NCI-H2107 treated with DMSO at 0.1 percent for 48 hours (cell line): ENCODE measurements at regions not wholly inside any gene's neighbourhood (a gene's known extent, or its start where the extent isn't known, plus 50 kb on each side); places are given as distances from the start of the nearest gene placed in this dataset.

ENCODE experiments used
- DNase-seq: peaks from one replicate; lab custom pipeline; 2025; ENCODE audit not compliant: unreplicated experiment; lab: John Stamatoyannopoulos, UW

DNA sequence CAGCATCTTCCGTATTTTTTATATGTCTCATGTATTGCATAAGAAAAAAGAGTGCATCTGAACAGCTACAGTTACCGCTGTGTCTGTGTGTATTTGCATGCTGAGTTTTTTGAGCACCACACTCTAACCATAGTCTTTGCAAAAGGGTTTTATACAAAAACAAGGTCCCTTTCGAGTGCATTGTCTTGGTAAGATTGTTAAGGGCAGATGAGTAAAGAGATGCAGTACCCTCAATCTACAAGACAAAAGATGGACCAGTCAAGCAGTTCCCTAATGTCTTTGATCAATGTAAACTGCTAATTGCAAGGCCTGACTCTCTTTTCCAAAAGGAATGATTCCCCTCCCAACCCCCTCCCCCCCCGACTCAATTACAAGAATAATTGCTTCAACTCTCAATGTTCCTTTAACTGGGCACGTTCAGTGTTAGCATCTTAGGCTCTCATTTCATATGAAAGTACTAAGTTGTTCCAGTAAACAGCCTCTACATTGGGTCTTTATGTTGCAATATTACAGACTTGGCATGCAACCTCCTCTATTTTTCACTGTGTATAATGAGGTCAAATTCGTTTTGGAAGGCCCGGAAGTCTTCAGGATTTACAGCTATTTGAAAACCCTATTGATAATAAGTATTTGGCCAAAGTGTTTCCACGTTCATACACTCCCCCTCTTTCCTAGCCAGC, 471.4 kb upstream of the RBFOX1 start:
- DNase-seq: no peak

DNA sequence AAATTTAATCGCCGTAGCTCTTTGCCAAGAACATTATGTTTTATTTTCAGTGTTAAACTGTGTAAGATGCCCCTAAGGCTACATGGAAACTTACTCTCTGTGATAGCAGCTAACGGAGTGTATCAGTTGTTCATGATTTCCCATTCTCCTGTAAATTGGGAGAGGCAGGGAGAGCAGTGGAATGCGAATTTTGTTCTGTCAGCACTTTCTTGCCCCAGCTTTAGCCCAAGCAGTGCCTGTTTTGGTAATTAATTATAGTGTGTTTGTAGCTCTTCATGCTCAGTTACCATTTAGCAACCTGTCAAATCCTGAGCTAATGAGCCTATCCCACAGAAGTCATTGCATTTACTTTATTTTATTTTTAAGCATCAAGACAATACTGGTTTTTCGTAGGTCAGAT, 475.1 kb upstream of the RBFOX1 start:
- no peak for DNase-seq

DNA sequence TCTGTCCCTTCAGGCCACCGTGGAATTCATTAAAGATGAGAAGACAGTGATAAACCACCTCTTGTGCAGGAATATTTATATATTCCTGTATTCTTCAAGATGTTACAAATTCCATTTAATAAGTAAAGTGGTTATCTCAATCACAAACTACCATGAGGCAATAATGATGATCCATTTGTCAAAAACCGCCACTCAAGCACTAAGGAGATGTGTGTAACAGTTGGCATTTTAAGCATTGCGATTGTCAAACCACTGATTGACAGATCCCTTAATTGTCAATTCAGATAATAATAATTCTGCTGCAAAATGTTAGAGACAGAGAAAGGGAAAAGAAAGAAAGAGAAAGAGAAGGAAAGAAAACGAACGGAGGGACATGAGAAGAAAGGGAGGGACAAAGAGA, 476.1 kb upstream of the RBFOX1 start:
- DNase-seq: no peak

DNA sequence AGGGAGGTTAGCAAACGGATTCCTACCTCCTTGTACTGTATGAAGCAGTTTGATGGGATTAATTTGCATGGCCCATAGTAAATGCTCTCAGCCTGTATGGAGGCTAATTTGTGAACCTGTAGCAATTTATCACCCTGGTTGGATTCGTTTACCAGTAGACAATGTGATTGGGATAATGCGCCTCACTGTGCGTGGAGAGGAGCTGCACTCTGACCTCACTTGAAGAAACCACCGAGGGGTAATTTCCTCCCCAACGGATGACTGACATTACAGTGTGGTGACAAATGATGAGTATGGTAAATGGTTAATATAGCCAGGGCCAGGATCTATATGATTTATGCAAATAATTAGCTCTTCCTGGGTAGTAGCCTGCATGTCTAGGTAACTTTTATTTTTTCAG, 479.1 kb upstream of the RBFOX1 start:
- no peak for DNase-seq

DNA sequence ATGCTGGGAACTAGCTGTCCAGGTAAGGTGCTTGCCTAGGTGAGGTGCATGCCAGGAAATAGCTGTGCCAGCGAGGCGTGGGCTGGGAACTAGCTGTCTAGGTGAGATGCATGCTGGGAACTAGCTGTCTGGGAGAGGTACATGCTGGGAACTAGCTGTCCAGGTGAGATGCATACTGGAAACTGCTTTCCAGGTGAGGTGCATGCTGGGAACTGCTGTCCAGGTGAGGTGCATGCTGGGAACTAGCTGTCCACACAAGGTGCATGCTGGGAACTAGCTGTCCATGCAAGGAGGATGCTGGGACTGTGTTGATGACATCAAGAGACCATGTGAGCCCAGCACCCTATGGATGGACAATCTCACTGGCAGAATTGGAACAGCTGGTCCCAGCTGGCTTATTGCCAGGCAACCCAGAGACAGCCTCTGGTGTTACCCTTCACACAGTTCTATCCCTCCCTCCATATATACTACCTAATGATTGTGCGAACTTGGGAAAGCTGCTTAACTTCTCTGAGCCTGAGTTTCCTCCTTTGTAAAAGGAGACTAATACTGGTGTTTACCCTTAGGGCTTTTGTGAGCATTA, 479.9 kb upstream of the RBFOX1 start:
- no peak for DNase-seq

DNA sequence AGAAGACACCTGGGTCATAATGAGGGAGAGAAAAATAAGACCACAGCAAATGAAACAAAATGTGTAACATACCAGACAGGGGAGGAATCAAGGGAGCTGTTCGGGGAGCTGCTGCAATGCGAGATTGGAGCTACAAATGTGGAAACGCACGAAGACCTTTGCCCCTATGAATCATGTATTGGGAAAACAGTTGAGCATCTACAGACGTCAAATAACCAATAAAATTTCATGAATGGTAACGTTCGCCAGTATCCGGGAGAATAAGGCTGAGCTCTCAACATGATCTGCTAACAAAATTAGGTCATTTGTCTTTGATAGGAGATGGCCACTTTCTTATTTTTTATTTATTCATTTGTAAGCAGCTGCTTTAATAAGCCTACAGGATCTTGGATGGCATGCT, 486.2 kb upstream of the RBFOX1 start:
- no peak for DNase-seq

DNA sequence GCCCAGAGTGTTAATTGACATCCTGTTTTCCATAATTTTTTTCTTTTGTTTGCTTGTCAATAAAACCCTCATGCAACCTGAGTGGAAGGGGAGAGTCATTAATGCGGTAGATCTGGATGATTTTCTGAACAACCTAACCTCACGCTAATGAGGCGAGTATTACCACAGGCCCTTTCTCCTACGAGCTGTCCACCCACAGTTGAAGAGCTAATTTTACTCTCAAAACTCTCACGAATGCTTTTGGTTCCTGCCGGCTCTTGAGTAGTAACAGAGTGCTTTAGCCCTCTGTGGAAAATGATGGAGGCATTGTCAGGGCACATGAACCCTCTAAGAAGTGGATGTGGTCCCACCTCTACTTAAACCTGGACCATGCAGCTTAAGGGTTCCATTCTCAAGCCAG, 491.3 kb upstream of the RBFOX1 start:
- no peak for DNase-seq

DNA sequence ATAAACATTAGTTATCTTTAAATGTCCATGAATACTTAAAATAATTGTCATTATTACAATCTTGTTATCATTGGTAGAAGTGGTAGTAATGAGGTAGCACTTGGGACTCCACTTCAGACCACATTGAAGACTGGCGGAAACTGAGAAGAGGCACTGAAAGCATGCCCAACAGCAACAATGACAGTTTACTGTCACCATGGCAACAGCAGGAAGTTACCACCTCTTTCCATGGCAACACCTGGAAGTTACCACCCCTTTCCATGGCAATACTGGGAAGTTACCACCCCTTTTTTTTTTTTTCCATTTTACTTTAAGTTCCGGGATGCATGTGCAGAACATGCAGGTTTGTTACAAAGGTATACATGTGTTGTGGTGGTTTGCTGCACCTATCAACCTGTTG, 494.9 kb upstream of the RBFOX1 start:
- no peak for DNase-seq

DNA sequence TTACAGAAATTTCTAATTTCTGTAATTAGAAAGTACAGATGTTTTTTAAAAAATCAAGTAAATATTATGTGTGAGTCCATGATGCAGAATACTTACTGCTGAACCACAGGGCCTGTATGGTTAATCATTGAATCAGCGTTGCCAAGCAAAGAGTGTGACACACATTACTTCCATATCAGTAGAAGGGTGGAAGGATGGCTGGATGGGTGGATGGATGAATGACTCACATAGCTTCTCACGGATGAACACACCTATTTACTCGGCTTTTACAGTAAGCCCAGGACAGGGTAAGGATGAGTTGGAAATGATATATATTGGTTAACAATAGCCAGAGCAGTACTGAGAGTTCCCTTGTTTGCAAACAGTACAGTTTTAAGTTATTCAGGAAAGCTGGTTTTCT, 495.9 kb upstream of the RBFOX1 start:
- no peak for DNase-seq

DNA sequence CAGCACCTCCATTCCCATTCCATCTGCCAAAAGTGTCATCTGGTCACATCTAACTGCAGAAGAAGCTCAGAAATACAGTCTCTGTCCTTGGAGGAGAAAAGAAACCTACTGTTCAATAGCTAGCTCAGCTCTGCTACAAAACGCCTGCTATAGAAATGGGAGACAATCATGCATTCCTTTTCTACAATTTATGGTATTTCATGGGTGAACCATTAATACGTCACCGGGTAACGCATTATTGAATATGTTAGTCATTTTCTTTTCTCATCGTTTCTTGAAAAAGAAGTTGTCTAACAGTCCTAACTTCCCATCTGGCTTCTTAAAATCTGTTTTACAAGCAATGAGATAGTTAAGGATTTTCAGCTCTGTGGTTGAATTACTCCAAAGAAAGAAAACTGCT, 496.7 kb upstream of the RBFOX1 start:
- DNase-seq: no peak

DNA sequence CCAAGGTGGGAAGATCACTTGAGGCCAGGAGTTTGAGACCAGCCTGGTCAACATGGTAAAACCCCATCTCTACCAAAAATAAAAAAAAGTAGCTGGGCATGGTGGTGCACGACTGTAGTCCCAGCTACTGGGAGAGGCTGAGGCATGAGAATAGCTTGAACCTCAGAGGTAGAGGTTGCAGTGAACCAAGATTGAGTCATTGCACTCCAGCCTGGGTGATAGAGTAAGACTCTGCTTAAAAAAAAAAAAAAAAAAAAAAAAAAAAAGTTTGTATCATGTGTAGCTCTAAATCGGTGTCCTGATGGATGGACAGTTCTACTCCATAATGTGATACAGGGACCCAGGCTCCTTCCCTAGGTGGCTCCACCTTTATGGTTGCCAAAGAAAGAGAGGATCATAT, 497.1 kb upstream of the RBFOX1 start:
- DNase-seq: no peak

DNA sequence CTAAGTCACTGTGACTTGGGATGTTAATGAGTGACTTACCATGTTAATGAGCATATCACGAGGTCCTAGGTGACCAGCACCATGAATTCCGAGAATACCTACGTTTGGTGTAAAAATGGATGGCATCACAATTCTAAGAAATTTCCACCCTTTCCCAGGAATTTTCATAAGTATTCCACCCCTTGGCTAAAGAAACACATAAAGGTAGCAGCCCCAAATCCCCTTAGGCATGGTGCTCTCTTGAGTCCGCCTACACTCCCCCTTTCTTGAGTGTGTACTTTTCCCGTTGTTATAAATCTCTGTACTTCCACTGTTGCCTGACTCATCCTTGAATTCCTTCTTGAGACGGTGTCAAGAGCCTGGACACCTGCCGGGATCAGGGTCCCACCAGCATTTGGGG, 504.0 kb upstream of the RBFOX1 start:
- no peak for DNase-seq

DNA sequence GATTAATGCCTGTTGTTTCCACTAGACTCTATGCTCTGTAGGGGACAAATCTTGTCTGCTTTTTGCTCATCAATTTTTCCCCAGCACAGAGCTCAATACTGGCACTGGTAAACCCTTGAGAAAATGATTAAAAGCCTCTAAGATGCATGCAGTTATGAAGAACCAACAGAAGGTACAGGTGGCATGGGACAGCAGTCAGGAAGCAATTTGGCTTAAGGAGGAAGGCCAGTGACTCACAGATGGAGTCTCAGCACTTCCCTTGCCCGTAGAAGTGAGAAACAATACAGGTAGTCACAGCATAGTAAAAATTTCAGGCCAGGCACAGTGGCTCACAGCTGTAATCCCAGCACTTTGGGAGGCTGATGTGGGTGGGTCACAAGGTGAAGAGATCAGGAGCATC, 504.7 kb upstream of the RBFOX1 start:
- DNase-seq: no peak

DNA sequence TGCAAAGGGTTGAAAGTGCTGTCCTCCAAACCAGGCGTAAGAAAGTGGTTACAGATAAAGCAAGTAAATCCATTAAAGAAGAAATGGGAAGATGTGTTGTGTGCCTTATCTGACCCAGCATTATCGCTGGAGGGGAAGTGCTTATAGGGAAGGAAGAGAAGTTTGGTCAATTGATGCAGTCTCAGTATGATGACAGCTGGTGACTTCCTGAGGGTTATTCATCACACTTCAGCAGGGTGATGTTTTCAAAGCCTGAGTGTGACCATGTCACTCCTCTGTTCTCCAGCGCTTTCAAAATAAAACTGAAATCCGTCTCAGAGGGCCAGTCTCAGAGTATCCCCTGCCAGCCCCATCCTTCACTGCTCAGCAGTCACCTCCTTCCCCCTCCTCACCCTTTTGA, 505.4 kb upstream of the RBFOX1 start:
- no peak for DNase-seq

DNA sequence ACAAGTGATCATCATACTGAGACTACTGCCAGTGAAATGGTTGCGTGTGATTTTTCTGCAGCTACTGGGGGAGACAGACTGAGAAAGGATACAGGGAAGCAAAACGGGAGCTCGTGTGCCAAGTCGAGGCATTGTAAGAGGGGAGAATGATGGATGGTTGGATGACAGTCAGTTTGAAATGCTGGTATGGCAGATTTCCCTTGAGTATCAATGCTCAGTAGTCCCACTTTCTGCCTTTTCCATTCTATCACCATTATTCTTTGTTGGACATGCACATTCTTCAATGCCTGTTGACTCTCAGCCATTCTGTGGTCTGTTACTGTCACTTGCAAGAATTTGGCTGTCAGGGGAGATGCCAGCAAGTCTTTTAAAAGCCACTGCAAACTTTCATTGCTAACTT, 510.6 kb upstream of the RBFOX1 start:
- no peak for DNase-seq

DNA sequence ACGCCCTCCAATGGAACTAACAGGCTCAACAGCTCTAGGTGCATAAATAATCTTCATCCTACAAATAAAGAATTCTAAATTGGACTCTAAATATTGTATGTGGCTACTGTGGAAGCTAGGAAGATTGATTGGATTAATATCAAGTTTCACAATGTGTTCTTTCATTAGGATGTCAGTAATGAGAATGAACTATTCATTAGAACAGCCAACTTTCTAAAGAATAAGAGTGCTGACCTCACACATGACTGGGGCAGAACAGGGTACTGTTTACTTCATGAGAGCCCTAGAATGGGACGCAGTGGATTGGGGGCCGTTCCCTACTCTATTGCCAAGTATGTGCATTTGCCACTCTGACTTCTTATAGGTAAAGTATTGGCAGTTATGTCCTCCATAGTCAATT, 528.2 kb upstream of the RBFOX1 start:
- DNase-seq: no peak

DNA sequence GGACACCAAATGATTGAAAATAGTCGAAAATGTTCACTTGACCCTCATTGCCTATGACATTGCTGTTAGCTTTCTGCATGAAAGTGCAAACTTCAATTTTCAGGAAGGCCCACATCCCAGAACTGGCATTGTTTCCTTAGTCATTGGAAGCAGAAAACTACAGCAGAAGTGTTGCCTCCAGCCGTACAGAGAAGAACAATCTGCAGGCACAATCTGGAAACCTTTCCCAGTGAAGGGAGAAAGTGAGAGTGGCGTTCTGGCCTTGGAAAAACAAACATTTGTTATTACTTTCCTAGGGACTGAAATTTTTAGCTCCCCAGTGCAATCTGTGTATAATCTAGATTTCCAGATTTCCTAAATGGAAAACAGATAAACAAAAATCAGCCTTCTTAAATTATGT, 529.5 kb upstream of the RBFOX1 start:
- DNase-seq: no peak

DNA sequence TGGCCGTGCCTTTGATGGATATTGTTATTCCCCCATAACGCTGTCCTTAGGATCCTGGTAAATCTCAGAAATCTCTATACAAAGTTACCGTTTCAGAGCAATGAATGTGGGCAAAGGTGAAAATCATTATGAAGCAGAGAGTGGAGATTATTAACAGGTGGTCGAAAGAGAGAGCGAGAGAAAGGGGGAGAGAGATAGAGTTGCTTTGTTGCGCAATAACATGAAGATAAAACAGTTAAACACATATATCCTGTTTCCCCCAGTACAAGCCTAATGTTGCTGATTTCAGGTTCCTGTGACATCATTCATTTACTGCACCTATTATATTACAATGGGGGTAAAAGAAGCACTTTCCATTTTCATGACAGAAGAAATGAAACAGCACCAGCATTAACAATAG, 535.4 kb upstream of the RBFOX1 start:
- no peak for DNase-seq

DNA sequence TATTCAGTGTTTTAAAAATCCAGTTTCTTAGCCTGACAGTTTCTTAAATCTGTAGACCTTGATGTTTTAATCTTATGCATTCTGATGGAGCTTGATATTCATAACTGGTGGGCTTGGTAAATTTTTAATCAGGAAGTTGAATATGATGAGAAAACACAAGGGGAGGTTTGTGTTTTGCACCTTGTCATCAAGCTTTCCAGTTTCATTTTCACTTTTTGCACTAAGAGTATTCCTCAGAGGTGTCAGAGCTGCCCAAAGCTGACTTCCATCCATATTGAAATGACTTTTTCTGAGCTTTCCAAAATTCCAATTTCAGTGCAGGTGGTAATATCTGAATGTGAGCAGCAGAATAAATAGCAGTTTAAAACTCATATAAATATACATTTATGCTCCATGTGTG, 555.0 kb upstream of the RBFOX1 start:
- no peak for DNase-seq

DNA sequence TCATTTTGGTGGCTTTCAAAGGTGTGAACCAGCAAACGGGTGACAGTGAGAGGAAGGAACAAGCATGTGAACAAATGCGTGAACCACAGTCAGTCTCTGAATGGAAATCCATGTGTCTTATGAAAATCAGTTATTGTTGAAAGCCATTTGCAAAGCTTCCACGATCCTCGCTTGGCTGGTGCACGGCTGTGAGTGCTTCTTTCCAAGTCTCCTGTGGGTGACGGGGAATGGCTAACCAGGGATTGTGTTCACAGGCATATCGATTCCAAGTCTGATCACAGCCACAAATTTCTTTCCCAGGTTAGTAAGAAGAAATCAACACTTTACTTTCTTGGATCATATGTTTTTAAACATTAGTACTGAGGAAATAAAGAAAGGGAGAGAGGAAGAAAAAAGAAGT, 556.9 kb upstream of the RBFOX1 start:
- no peak for DNase-seq

DNA sequence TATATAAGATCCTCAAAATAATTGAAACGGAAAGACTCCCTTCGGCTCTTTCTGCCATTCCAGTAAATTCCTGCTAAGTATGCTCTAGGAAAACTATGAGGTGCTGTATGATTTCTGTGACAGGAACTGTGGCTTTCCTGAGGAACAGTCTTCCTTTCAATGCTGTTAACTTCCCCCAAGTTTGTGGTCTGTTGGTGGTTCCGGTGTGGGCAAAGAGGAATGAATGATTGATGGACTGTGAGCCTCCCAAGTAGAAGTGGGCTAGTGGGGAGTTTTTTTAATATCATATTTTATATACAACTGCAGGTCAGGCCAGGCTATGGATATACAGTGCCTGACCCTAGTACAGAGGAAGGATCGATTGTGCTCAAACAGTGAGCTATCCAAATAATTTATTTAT, 560.7 kb upstream of the RBFOX1 start:
- DNase-seq: no peak

DNA sequence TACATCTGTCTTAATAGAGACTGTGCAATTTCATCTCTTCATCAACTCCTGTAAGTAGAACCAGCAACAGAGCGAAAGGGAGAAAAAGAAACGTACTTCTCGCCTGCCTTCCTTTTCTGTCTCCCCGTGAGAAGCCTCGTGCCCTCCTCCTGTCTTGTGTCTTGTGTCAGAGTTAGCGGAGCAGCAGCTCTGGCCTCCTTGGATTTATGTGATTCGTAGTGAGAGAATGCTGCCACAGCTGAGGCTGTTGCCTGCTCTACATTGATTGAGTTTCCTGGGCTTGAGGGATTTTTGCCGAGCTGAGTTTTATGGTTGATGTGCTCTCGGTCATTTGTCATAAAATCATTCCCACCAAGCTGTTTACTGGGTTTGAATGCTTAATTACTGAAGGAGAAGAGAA, 579.1 kb upstream of the RBFOX1 start:
- no peak for DNase-seq

DNA sequence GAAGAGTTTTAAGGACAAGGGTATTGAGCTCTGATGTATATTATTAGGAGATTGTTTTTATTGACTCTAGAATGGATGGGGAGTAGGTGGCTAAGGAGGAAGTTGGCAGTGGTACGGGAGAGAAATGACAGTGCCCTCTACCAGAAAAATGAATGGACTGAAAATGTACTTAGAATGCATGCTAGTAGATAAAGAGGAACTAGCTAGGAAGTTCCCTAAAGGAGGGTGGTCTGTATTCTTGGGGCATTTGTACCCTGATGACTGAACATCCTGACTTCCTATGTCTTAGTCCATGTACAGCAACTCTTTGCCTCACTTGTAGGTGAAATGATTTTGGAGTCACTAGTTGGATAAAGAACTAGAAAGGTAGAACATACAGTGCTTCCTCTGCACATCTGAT, 581.5 kb upstream of the RBFOX1 start:
- no peak for DNase-seq
